HepG2 (cell line): ENCODE measurements at regions not wholly inside any gene's neighbourhood (a gene's known extent, or its start where the extent isn't known, plus 50 kb on each side); places are given as distances from the start of the nearest gene placed in this dataset.

Experiments
- ATAC-seq: fragments of 200-7000 bp; cut with Tn5 transposase; 3 replicates; pipeline ENCODE4 v1.9.1; 2020; ENCODE audit warnings: mild to moderate bottlenecking, moderate library complexity
- BruUV-seq: library from RNA; stranded (reverse); fragments of 400-500 nt; replicated peaks from 2 replicates; lab custom pipeline; 2021; lab: Mats Ljungman, UMichigan
- CTCF ChIA-PET: fragments of 300-600 bp; formaldehyde crosslinking; extraction: SDS; loops from one replicate; lab custom pipeline; 2021; ENCODE audit warnings: low total read pairs, inconsistent platforms, low intra/inter-chr PET ratio; lab: Yijun Ruan, JAX
- POLR2A ChIA-PET: fragments of 350-600 bp; sonication (Branson Sonifier 250); formaldehyde crosslinking; loops from one replicate; lab custom pipeline; 2020; ENCODE audit warnings: antibody characterized with exemption, inconsistent platforms; lab: Yijun Ruan, JAX
- DNase-seq: peaks from one replicate; pipeline ENCODE4 v3.0.0-alpha.2; 2015; ENCODE audit warnings: low spot score
- FAIRE-seq: peaks from 3 replicates; lab custom pipeline; 2011; peaks lifted over from hg19 to GRCh38; lab: Jason Lieb, UNC
- H2AFZ ChIP-seq: one replicate; pipeline ENCODE4 v1.6.1; 2011; ENCODE audit warnings: low read length, inconsistent platforms
- H3K27ac ChIP-seq: fragments of 300-600 bp; 3 replicates; pipeline ENCODE4 v1.8.0; 2011; ENCODE audit warnings: mixed run types, mild to moderate bottlenecking, mixed read lengths, low read length, inconsistent platforms; ENCODE audit not compliant: insufficient read depth; ENCODE audit errors: extremely low read length
- H3K27me3 ChIP-seq, 2 experiments: fragments of 200-600 bp in 1 of 2; 2 replicates in 1 of 2; 3 replicates in 1 of 2; pipeline versions ENCODE4 v1.6.0 to v1.8.0; 2011; ENCODE audit warnings: low read length in 2 of 2, mild to moderate bottlenecking in 2 of 2, moderate library complexity in 2 of 2, inconsistent platforms in 1 of 2; ENCODE audit not compliant: insufficient read depth in 2 of 2, control insufficient read depth in 1 of 2
- H3K36me3 ChIP-seq, 2 experiments: fragments of 200-600 bp in 1 of 2; replicated peaks in 1 of 2; 2 replicates in 1 of 2; 3 replicates in 1 of 2; pipeline versions ENCODE4 v1.5.1 to v1.8.0; 2011; ENCODE audit warnings: low read length in 2 of 2, inconsistent platforms in 1 of 2; ENCODE audit not compliant: insufficient read depth in 2 of 2, control insufficient read depth in 1 of 2
- H3K4me1 ChIP-seq: 2 replicates; pipeline ENCODE4 v1.5.1; 2012; ENCODE audit warnings: low read length, inconsistent platforms; ENCODE audit not compliant: insufficient read depth
- H3K4me2 ChIP-seq: 2 replicates; pipeline ENCODE4 v1.6.0; 2011; ENCODE audit warnings: low read depth, low read length, inconsistent platforms
- H3K4me3 ChIP-seq, 3 experiments: fragments of 200-600 bp in 1 of 3; sonication (generic), shearing (Covaris generic) in 1 of 3; replicated peaks in 1 of 3; 2 replicates each; pipeline ENCODE4 v1.5.1; 2011 to 2016; ENCODE audit warnings: low read length in 3 of 3, inconsistent platforms in 2 of 3, low read depth in 2 of 3, mild to moderate bottlenecking in 2 of 3, control low read depth in 1 of 3, mixed read lengths in 1 of 3; ENCODE audit not compliant: insufficient read depth in 1 of 3
- H3K79me2 ChIP-seq: one replicate; pipeline ENCODE4 v1.6.1; 2011; ENCODE audit warnings: low read length, inconsistent platforms; ENCODE audit not compliant: insufficient read depth
- H3K9ac ChIP-seq: 2 replicates; pipeline ENCODE4 v1.6.0; 2011; ENCODE audit warnings: mild to moderate bottlenecking, low read depth, low read length, inconsistent platforms; ENCODE audit not compliant: insufficient read depth
- H3K9me3 ChIP-seq: 2 replicates; pipeline ENCODE4 v1.5.1; 2012; ENCODE audit warnings: mild to moderate bottlenecking, low read length
- H4K20me1 ChIP-seq: 2 replicates; pipeline ENCODE4 v1.6.0; 2011; ENCODE audit warnings: inconsistent platforms, mild to moderate bottlenecking, low read length, moderate library complexity; ENCODE audit not compliant: insufficient read depth
- SMAD9 ChIP-seq: sonication (generic); formaldehyde crosslinking; IDR thresholded peaks from 2 replicates; pipeline ENCODE4 v1.5.1; 2020; ENCODE audit warnings: mild to moderate bottlenecking, missing genetic modification reagents
- STAG1 ChIP-seq: sonication (generic); formaldehyde crosslinking; IDR thresholded peaks from 2 replicates; pipeline ENCODE4 v1.4.0; 2020; ENCODE audit warnings: missing genetic modification reagents
- ZNF329 ChIP-seq: sonication (generic); formaldehyde crosslinking; IDR thresholded peaks from 2 replicates; pipeline ENCODE4 v1.9.0; 2021; ENCODE audit warnings: low read depth, mild to moderate bottlenecking, missing genetic modification reagents
- WGBS: methylation state at CpG from one replicate; pipeline ENCODE4 v1.1.6; 2017; ENCODE audit warnings: low lambda C conversion rate; 5-methylcytosine and 5-hydroxymethylcytosine counted together
- in situ Hi-C: cut with HindIII; loops from 2 replicates; pipeline ENCODE4 v1.10.0; 2017; ENCODE audit warnings: low pct_unique_long_range_greater_than_20kb; ENCODE audit not compliant: extremely low pct_ligation_motif_present
- intact Hi-C: fragments of 100-400 bp; cut with micrococcal nuclease; formaldehyde crosslinking; loops from one replicate; pipeline ENCODE4 v1.10.0; 2022; ENCODE audit not compliant: unreplicated experiment
- TF ChIP-seq, protein P1 (sequence below): IDR thresholded peaks from 2 replicates; pipeline ENCODE4 v1.6.1; 2016; ENCODE audit warnings: missing genetic modification reagents, missing compliant biosample characterization
- TF ChIP-seq, protein P2 (sequence below): sonication (generic); formaldehyde crosslinking; IDR thresholded peaks from 2 replicates; pipeline ENCODE4 v1.9.0; 2021; ENCODE audit warnings: missing genetic modification reagents, mild to moderate bottlenecking, borderline replicate concordance
- TF ChIP-seq, protein P3 (sequence below): sonication (generic); formaldehyde crosslinking; IDR thresholded peaks from 2 replicates; pipeline ENCODE4 v1.5.0; 2020; ENCODE audit warnings: mild to moderate bottlenecking, missing genetic modification reagents, moderate library complexity

DNA sequence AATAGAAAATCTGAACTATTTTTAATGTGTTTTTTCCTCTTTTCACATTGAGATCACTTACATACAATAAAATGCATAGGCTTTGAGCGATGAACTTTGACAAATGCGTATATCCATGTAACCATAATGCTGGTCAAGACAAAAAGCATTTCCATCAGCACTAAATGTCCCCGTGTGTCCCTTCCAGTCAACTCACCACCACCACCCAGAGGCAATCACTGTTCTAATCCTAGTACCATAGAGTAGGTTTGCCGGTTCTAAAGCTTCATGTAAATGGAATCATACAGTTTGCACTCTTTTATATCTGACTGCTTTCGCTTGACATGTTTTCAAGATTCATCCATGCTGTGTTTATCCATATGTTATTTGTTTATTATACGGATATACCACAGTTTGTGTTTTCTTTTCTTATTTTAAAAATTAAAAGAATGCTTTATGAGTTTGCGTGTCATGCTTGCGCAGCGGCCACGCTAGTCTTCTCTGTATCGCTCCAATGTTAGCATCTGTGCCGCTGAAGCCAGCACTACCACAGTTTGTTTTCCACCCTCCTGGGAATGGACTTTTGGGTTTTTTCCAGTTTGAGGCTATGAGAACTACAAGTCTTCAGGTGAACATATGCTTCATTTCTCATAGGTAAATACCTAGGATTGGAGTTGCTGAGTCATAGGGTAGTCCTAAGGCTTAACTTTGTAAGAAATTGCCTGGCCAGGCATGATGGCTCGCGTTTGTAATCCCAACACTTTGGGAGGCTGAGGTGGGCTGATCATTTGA lies 197.5 kb upstream of the CHAC2 start:
- intact Hi-C loops (no loop called here), in situ Hi-C loops (no loop called here)
- no peaks in the 10 kb centered on the region for H3K4me1 ChIP-seq
- H3K9me3 ChIP-seq, result no peaks in the 10 kb centered on the region
- peaks cover 0 to 4% of the 10 kb centered on the region in 2 experiments; a peak in 2 of 5 replicates for H3K27me3 ChIP-seq
- no peaks in the 10 kb centered on the region for H4K20me1 ChIP-seq
- DNase-seq, result no peak
- CTCF ChIA-PET, result no interaction called here
- H3K27ac ChIP-seq, result no peak overlapping the region
- TF ChIP-seq, protein P1, sequence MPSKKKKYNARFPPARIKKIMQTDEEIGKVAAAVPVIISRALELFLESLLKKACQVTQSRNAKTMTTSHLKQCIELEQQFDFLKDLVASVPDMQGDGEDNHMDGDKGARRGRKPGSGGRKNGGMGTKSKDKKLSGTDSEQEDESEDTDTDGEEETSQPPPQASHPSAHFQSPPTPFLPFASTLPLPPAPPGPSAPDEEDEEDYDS (CRISPR knock-in tag), result no peak
- TF ChIP-seq ZNF329 (no peak), STAG1 (CRISPR knock-in tag) (peak; percentile 20), SMAD9 (no peak)
- TF ChIP-seq, protein P2, sequence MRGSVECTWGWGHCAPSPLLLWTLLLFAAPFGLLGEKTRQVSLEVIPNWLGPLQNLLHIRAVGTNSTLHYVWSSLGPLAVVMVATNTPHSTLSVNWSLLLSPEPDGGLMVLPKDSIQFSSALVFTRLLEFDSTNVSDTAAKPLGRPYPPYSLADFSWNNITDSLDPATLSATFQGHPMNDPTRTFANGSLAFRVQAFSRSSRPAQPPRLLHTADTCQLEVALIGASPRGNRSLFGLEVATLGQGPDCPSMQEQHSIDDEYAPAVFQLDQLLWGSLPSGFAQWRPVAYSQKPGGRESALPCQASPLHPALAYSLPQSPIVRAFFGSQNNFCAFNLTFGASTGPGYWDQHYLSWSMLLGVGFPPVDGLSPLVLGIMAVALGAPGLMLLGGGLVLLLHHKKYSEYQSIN (CRISPR knock-in tag), result no peak
- TF ChIP-seq, protein P3, sequence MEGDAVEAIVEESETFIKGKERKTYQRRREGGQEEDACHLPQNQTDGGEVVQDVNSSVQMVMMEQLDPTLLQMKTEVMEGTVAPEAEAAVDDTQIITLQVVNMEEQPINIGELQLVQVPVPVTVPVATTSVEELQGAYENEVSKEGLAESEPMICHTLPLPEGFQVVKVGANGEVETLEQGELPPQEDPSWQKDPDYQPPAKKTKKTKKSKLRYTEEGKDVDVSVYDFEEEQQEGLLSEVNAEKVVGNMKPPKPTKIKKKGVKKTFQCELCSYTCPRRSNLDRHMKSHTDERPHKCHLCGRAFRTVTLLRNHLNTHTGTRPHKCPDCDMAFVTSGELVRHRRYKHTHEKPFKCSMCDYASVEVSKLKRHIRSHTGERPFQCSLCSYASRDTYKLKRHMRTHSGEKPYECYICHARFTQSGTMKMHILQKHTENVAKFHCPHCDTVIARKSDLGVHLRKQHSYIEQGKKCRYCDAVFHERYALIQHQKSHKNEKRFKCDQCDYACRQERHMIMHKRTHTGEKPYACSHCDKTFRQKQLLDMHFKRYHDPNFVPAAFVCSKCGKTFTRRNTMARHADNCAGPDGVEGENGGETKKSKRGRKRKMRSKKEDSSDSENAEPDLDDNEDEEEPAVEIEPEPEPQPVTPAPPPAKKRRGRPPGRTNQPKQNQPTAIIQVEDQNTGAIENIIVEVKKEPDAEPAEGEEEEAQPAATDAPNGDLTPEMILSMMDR, result peak; percentile 23; the same call in 1 of the 2 replicates
- TF ChIP-seq, all 625 proteins: peak for 2
- Histone ChIP-seq H2AFZ (no peak overlapping the region), H3K4me3 (no peak overlapping the region), H3K36me3 (no peaks in the 10 kb centered on the region), H3K4me2 (no peak overlapping the region), H3K79me2 (no peaks in the 10 kb centered on the region), H3K9ac (no peak overlapping the region)
- peak; percentile 65; the same call in 2 of the 3 replicates for ATAC-seq
- BruUV-seq, result no TSS peak
- WGBS, result 64% methylated on average over 14 of the region's 14 CpGs
- POLR2A ChIA-PET, result no interaction called here
- FAIRE-seq, result no peak
